Neural progenitor cell (in vitro differentiated cells): ENCODE measurements at regions not wholly inside any gene's neighbourhood (a gene's known extent, or its start where the extent isn't known, plus 50 kb on each side); places are given as distances from the start of the nearest gene placed in this dataset.

ENCODE experiments used
- DNase-seq: peaks from one replicate; pipeline ENCODE4 v3.0.0-alpha.2; 2016; ENCODE audit warnings: low spot score
- H2AFZ ChIP-seq: fragments of 200-600 bp; sonication (generic); replicated peaks from 2 replicates; pipeline ENCODE4 v1.6.1; 2016; ENCODE audit warnings: antibody characterized with exemption
- H3F3A ChIP-seq: fragments of 200-600 bp; sonication (generic); 2 replicates; pipeline ENCODE4 v1.6.1; 2016; ENCODE audit warnings: antibody characterized with exemption, low read depth
- H3K27ac ChIP-seq: fragments of 200-600 bp; sonication (generic); 2 replicates; pipeline ENCODE4 v1.5.1; 2016; ENCODE audit warnings: mild to moderate bottlenecking
- H3K27me3 ChIP-seq: fragments of 200-600 bp; sonication (generic); 2 replicates; pipeline ENCODE4 v1.6.1; 2016; ENCODE audit warnings: mild to moderate bottlenecking, moderate library complexity
- H3K36me3 ChIP-seq: fragments of 200-600 bp; sonication (generic); 2 replicates; pipeline ENCODE4 v1.5.1; 2016
- H3K4me1 ChIP-seq: fragments of 200-600 bp; sonication (generic); 2 replicates; pipeline ENCODE4 v1.6.1; 2016; ENCODE audit warnings: mixed run types
- H3K4me2 ChIP-seq: fragments of 200-600 bp; sonication (generic); 2 replicates; pipeline ENCODE4 v1.6.1; 2016
- H3K4me3 ChIP-seq: fragments of 200-600 bp; sonication (generic); 2 replicates; pipeline ENCODE4 v1.5.1; 2016
- H3K79me2 ChIP-seq: fragments of 200-600 bp; sonication (generic); 2 replicates; pipeline ENCODE4 v1.6.1; 2016; ENCODE audit warnings: low read depth
- H3K9ac ChIP-seq: fragments of 200-600 bp; sonication (generic); 2 replicates; pipeline ENCODE4 v1.6.1; 2016
- H3K9me3 ChIP-seq: fragments of 200-600 bp; sonication (generic); 2 replicates; pipeline ENCODE4 v1.5.1; 2016; ENCODE audit warnings: low read depth
- H4K20me1 ChIP-seq: fragments of 200-600 bp; sonication (generic); 2 replicates; pipeline ENCODE4 v1.6.1; 2016; ENCODE audit warnings: low read depth
- H3K27ac Mint-ChIP-seq: 3 replicates; pipeline ENCODE4 v1.8.0; 2021; ENCODE audit warnings: mixed read lengths
- H3K27me3 Mint-ChIP-seq: 2 replicates; pipeline ENCODE4 v1.8.0; 2022; ENCODE audit warnings: low read depth, mild to moderate bottlenecking, inconsistent platforms, moderate library complexity, mixed read lengths; ENCODE audit not compliant: insufficient read depth
- H3K36me3 Mint-ChIP-seq: 3 replicates; pipeline ENCODE4 v1.8.0; 2021; ENCODE audit warnings: mixed read lengths
- H3K4me1 Mint-ChIP-seq: 3 replicates; pipeline ENCODE4 v1.8.0; 2021; ENCODE audit warnings: mixed read lengths
- H3K4me3 Mint-ChIP-seq: 3 replicates; pipeline ENCODE4 v1.8.0; 2021; ENCODE audit warnings: mild to moderate bottlenecking, moderate library complexity, mixed read lengths
- H3K9me3 Mint-ChIP-seq: 3 replicates; pipeline ENCODE4 v1.8.0; 2020; ENCODE audit warnings: mixed read lengths
- EZH2 ChIP-seq: fragments of 200-600 bp; sonication (generic); IDR thresholded peaks from 2 replicates; pipeline ENCODE4 v1.6.1; 2017; ENCODE audit warnings: antibody characterized with exemption, mild to moderate bottlenecking, moderate library complexity
- EZH2phosphoT487 ChIP-seq: fragments of 200-600 bp; sonication (generic); IDR thresholded peaks from 2 replicates; pipeline ENCODE4 v1.6.1; 2017; ENCODE audit warnings: antibody characterized with exemption
- TF ChIP-seq, protein P1 (sequence below): fragments of 200-600 bp; sonication (generic); IDR thresholded peaks from 2 replicates; pipeline ENCODE4 v1.5.1; 2017; ENCODE audit warnings: antibody characterized with exemption, mild to moderate bottlenecking

DNA sequence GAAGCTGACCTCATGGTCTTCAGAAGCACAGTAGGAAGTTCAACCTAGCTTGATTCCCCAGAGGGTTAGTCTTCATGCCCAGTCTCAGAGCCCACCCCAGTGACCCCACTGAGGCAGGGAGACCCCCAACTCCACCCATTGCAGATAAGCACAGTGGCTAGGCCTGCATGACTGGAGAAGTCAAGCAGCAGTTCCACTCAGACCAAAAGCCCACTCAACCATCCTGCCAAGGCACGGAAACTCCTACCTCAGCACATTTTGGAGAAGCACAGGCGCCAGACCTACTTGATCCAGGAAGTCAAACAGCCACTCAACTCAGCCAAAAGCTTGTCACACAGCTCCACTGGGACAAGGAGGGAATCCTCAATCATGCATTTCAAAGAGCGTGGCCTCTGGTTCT lies 78.4 kb upstream of the HTR1E start:
- no peak for DNase-seq
- Mint-ChIP-seq H3K4me3 (no peak overlapping the region), H3K9me3 (no peaks in the 10 kb centered on the region), H3K27ac (no peak overlapping the region), H3K36me3 (no peaks in the 10 kb centered on the region), H3K27me3 (no peaks in the 10 kb centered on the region), H3K4me1 (no peaks in the 10 kb centered on the region)
- no peaks in the 10 kb centered on the region for H3K9me3 ChIP-seq
- TF ChIP-seq EZH2phosphoT487 = no peak
- H3K27ac ChIP-seq = no peak overlapping the region
- no peak overlapping the region for H3K4me2 ChIP-seq
- no peaks in the 10 kb centered on the region for H3K27me3 ChIP-seq
- no peaks in the 10 kb centered on the region for H3K4me1 ChIP-seq
- no peaks in the 10 kb centered on the region for H3K79me2 ChIP-seq
- no peaks in the 10 kb centered on the region for H3F3A ChIP-seq
- H3K9ac ChIP-seq = no peak overlapping the region
- H2AFZ ChIP-seq = no peak overlapping the region
- no peaks in the 10 kb centered on the region for H4K20me1 ChIP-seq
- H3K36me3 ChIP-seq = no peaks in the 10 kb centered on the region
- no peak overlapping the region for H3K4me3 ChIP-seq

DNA sequence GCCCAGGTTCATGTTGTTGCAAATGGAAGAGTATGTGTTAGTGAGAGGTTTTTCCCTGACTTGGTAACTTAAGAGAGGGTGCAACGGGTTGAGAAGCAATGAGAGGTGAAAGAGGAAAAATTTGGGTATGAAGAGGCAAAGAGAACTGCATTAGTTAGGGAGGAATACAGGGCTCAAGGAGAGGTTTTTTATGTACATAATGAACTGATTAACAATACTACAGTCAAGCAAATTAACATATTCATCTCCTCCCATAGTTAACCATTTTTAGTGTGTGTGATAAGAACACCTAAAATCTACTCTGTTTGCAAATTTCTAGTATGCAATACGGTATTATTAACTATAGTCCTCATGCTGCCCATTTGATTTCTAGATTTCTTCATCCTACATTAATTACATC lies 79.5 kb upstream of the HTR1E start:
- H3K4me1 Mint-ChIP-seq = no peaks in the 10 kb centered on the region
- no peaks in the 10 kb centered on the region for H3F3A ChIP-seq
- TF ChIP-seq EZH2phosphoT487 (no peak), EZH2 (no peak)
- TF ChIP-seq, protein P1, sequence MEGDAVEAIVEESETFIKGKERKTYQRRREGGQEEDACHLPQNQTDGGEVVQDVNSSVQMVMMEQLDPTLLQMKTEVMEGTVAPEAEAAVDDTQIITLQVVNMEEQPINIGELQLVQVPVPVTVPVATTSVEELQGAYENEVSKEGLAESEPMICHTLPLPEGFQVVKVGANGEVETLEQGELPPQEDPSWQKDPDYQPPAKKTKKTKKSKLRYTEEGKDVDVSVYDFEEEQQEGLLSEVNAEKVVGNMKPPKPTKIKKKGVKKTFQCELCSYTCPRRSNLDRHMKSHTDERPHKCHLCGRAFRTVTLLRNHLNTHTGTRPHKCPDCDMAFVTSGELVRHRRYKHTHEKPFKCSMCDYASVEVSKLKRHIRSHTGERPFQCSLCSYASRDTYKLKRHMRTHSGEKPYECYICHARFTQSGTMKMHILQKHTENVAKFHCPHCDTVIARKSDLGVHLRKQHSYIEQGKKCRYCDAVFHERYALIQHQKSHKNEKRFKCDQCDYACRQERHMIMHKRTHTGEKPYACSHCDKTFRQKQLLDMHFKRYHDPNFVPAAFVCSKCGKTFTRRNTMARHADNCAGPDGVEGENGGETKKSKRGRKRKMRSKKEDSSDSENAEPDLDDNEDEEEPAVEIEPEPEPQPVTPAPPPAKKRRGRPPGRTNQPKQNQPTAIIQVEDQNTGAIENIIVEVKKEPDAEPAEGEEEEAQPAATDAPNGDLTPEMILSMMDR = no peak
- no peaks in the 10 kb centered on the region for H3K27me3 Mint-ChIP-seq
- H3K36me3 Mint-ChIP-seq = no peaks in the 10 kb centered on the region
- H3K36me3 ChIP-seq = no peaks in the 10 kb centered on the region
- no peaks in the 10 kb centered on the region for H4K20me1 ChIP-seq
- no peak overlapping the region for H3K27ac ChIP-seq
- no peaks in the 10 kb centered on the region for H3K27me3 ChIP-seq
- no peak overlapping the region for H3K9ac ChIP-seq
- H3K27ac Mint-ChIP-seq = no peak overlapping the region
- no peak overlapping the region for H3K4me3 ChIP-seq
- no peaks in the 10 kb centered on the region for H3K79me2 ChIP-seq
- no peak overlapping the region for H3K4me2 ChIP-seq
- no peaks in the 10 kb centered on the region for H3K4me1 ChIP-seq
- no peak for DNase-seq
- H3K4me3 Mint-ChIP-seq = no peak overlapping the region
- H2AFZ ChIP-seq = no peak overlapping the region
- no peaks in the 10 kb centered on the region for H3K9me3 Mint-ChIP-seq
- no peaks in the 10 kb centered on the region for H3K9me3 ChIP-seq

DNA sequence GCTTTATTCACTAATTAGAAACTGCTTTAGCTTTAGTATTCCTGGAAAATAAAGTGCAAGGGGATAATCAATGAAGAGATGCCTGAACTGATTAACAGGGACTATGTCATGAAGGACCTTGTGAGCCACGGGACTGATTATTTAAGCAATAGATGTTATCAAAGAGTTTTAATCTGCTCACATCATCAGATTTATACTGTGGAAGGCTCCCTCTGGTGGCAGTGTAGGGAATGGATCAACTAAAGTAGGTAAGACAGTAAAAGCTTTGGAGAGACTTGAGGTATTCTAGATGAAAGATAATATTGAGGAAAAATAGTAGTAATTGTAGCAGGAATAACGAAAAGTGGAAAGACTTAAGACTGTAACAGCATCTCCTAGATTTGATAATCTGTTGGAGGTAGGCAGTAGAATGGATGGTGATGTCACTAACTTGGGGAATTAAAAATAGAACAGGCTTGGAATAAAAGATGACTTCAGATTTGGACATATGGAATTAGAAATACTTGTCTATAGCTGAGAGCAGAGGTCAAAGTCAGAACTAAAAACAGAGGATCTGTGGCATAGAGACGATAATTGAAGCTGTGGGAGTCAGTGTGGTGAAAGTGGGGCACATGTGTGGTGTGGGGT lies 80.3 kb upstream of the HTR1E start:
- H3F3A ChIP-seq = no peaks in the 10 kb centered on the region
- no peaks in the 10 kb centered on the region for H3K4me1 ChIP-seq
- no peak overlapping the region for H3K9ac ChIP-seq
- H3K9me3 ChIP-seq = no peaks in the 10 kb centered on the region
- H3K4me2 ChIP-seq = no peak overlapping the region
- H3K36me3 Mint-ChIP-seq = no peaks in the 10 kb centered on the region
- H2AFZ ChIP-seq = no peak overlapping the region
- no peaks in the 10 kb centered on the region for H3K9me3 Mint-ChIP-seq
- H3K79me2 ChIP-seq = no peaks in the 10 kb centered on the region
- H3K36me3 ChIP-seq = no peaks in the 10 kb centered on the region
- no peak overlapping the region for H3K27ac ChIP-seq
- TF ChIP-seq, protein P1 = peak; percentile 96
- no peak for TF ChIP-seq EZH2phosphoT487
- TF ChIP-seq EZH2 = no peak
- peaks cover 4% of the 10 kb centered on the region for H3K4me1 Mint-ChIP-seq
- no peaks in the 10 kb centered on the region for H4K20me1 ChIP-seq
- no peaks in the 10 kb centered on the region for H3K27me3 ChIP-seq
- H3K4me3 ChIP-seq = no peak overlapping the region
- no peaks in the 10 kb centered on the region for H3K27me3 Mint-ChIP-seq
- no peak overlapping the region for H3K27ac Mint-ChIP-seq
- H3K4me3 Mint-ChIP-seq = no peak overlapping the region
- DNase-seq = peak; percentile 71

DNA sequence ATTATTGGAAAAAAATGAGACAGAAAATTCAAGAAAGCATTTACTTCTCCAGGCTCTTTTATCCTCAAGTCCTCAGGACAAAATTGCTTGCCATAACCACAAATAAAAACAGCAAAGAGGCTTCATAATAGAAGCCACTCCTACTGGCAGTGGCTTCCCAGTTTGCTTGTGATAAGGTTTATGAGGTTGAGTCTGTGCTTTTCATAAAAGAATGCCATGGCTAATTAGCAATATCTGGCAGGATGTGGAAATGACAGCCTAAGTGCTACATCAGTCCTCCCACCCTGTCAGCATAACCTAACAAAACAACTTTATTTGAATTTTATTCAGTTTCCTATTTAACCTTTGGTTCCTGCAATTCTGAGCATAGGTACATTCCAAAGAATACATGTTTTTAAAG lies 80.9 kb upstream of the HTR1E start:
- Mint-ChIP-seq H3K4me3 (no peak overlapping the region), H3K4me1 (peaks cover 4% of the 10 kb centered on the region), H3K27ac (no peak overlapping the region), H3K9me3 (no peaks in the 10 kb centered on the region), H3K36me3 (no peaks in the 10 kb centered on the region), H3K27me3 (no peaks in the 10 kb centered on the region)
- Histone ChIP-seq H3K36me3 (no peaks in the 10 kb centered on the region), H3K4me3 (no peak overlapping the region), H3K9ac (no peak overlapping the region), H3K4me2 (no peak overlapping the region), H3K27ac (no peak overlapping the region), H3F3A (no peaks in the 10 kb centered on the region), H4K20me1 (no peaks in the 10 kb centered on the region), H3K27me3 (no peaks in the 10 kb centered on the region), H3K4me1 (no peaks in the 10 kb centered on the region), H3K79me2 (no peaks in the 10 kb centered on the region), H3K9me3 (no peaks in the 10 kb centered on the region), H2AFZ (no peak overlapping the region)
- no peak for DNase-seq
- no peak for TF ChIP-seq EZH2
- TF ChIP-seq, protein P1 = no peak
- no peak for TF ChIP-seq EZH2phosphoT487
